SK-N-SH treated with all-trans-retinoic acid at 6 μM for 48 hours (cell line): ENCODE measurements at regions not wholly inside any gene's neighbourhood (a gene's known extent, or its start where the extent isn't known, plus 50 kb on each side); places are given as distances from the start of the nearest gene placed in this dataset.
"Not testable (repeated sequence)": the region's sequence is repeated elsewhere in the genome, so short reads cannot be mapped to it uniquely, and the experiment has no call there.

Experiments used
- ATAC-seq: fragments of 200-7000 bp; cut with Tn5 transposase; 3 replicates; pipeline ENCODE4 v1.9.1; 2020; ENCODE audit warnings: mild to moderate bottlenecking, moderate library complexity
- ARNTL ChIP-seq: fragments of 450-650 bp; formaldehyde crosslinking; IDR thresholded peaks from 2 replicates; pipeline ENCODE4 v1.5.0; 2020; ENCODE audit warnings: low read depth, mild to moderate bottlenecking, moderate library complexity, borderline replicate concordance
- BACH2 ChIP-seq: fragments of 250-450 bp; sonication (Bioruptor Pico); IDR thresholded peaks from 2 replicates; pipeline ENCODE4 v1.9.0; 2021; ENCODE audit warnings: mild to moderate bottlenecking, borderline replicate concordance
- CREB5 ChIP-seq: fragments of 250-450 bp; sonication (Bioruptor Pico); IDR thresholded peaks from 2 replicates; pipeline ENCODE4 v1.5.1; 2020; ENCODE audit warnings: low read depth, mild to moderate bottlenecking, moderate library complexity
- CSRNP3 ChIP-seq: fragments of 250-450 bp; sonication (Bioruptor Pico); IDR thresholded peaks from 2 replicates; pipeline ENCODE4 v1.5.1; 2021; ENCODE audit warnings: mild to moderate bottlenecking, moderate library complexity
- ESRRG ChIP-seq: fragments of 250-450 bp; sonication (Bioruptor Pico); IDR thresholded peaks from 2 replicates; pipeline ENCODE4 v1.6.1; 2021; ENCODE audit warnings: mild to moderate bottlenecking
- GLIS3 ChIP-seq: fragments of 250-450 bp; sonication (Bioruptor Pico); IDR thresholded peaks from 2 replicates; pipeline ENCODE4 v1.5.0; 2020; ENCODE audit warnings: mild to moderate bottlenecking, moderate library complexity
- ISL1 ChIP-seq: fragments of 250-450 bp; sonication (Bioruptor Pico); IDR thresholded peaks from 2 replicates; pipeline ENCODE4 v2.1.2; 2022; ENCODE audit warnings: mild to moderate bottlenecking, moderate library complexity
- OSR1 ChIP-seq: fragments of 250-450 bp; sonication (Bioruptor Pico); IDR thresholded peaks from 2 replicates; pipeline ENCODE4 v1.8.0; 2022; ENCODE audit warnings: moderate library complexity, mild to moderate bottlenecking, inconsistent platforms
- PATZ1 ChIP-seq: fragments of 250-450 bp; sonication (Bioruptor Pico); IDR thresholded peaks from 2 replicates; pipeline ENCODE4 v1.8.0; 2020; ENCODE audit warnings: mild to moderate bottlenecking, moderate library complexity, borderline replicate concordance
- POU6F1 ChIP-seq: fragments of 250-450 bp; sonication (Bioruptor Pico); IDR thresholded peaks from 2 replicates; pipeline ENCODE4 v1.8.0; 2021; ENCODE audit warnings: low read depth, mild to moderate bottlenecking, moderate library complexity, borderline replicate concordance
- PPARA ChIP-seq: fragments of 250-450 bp; sonication (Bioruptor Pico); IDR thresholded peaks from 2 replicates; pipeline ENCODE4 v1.5.0; 2020; ENCODE audit warnings: mild to moderate bottlenecking, borderline replicate concordance
- RARB ChIP-seq: fragments of 250-450 bp; sonication (Bioruptor Pico); IDR thresholded peaks from 2 replicates; pipeline ENCODE4 v1.8.0; 2021; ENCODE audit warnings: mild to moderate bottlenecking, moderate library complexity
- SNAI2 ChIP-seq: fragments of 250-450 bp; sonication (Bioruptor Pico); IDR thresholded peaks from 2 replicates; pipeline ENCODE4 v1.5.0; 2020; ENCODE audit warnings: mild to moderate bottlenecking, moderate library complexity
- TCF4 ChIP-seq: fragments of 250-450 bp; sonication (Bioruptor Pico); IDR thresholded peaks from 2 replicates; pipeline ENCODE4 v1.8.0; 2021; ENCODE audit warnings: mild to moderate bottlenecking, moderate library complexity, borderline replicate concordance
- TOX ChIP-seq: fragments of 250-450 bp; sonication (Bioruptor Pico); IDR thresholded peaks from 2 replicates; pipeline ENCODE4 v1.8.0; 2021; ENCODE audit warnings: mild to moderate bottlenecking, moderate library complexity, borderline replicate concordance
- TSHZ2 ChIP-seq: fragments of 250-450 bp; sonication (Bioruptor Pico); IDR thresholded peaks from 2 replicates; pipeline ENCODE4 v1.5.0; 2020; ENCODE audit warnings: mild to moderate bottlenecking, moderate library complexity
- ZC3H10 ChIP-seq: fragments of 250-450 bp; sonication (Bioruptor Pico); IDR thresholded peaks from 2 replicates; pipeline ENCODE4 v1.5.1; 2021; ENCODE audit warnings: mild to moderate bottlenecking, moderate library complexity
- ZFP3 ChIP-seq: fragments of 250-450 bp; sonication (Bioruptor Pico); IDR thresholded peaks from 2 replicates; pipeline ENCODE4 v1.5.0; 2020; ENCODE audit warnings: mild to moderate bottlenecking, moderate library complexity
- ZFP30 ChIP-seq: fragments of 450-650 bp; formaldehyde crosslinking; IDR thresholded peaks from 2 replicates; pipeline ENCODE4 v1.5.0; 2022; ENCODE audit warnings: mild to moderate bottlenecking, moderate library complexity
- ZNF565 ChIP-seq: fragments of 450-650 bp; formaldehyde crosslinking; conservative IDR thresholded peaks from 2 replicates; pipeline ENCODE4 v1.5.0; 2020; ENCODE audit warnings: low read depth, mild to moderate bottlenecking, moderate library complexity
- ZNF8 ChIP-seq: fragments of 450-650 bp; formaldehyde crosslinking; IDR thresholded peaks from 2 replicates; pipeline ENCODE4 v1.5.0; 2020; ENCODE audit warnings: mild to moderate bottlenecking, moderate library complexity

GRCh38 chr13:84705982-84706710 lies 823.9 kb upstream of the SLITRK1 start:
- TF ChIP-seq TSHZ2 (CRISPR knock-in tag) (no peak), BACH2 (CRISPR knock-in tag) (no peak), CSRNP3 (CRISPR knock-in tag) (no peak), ZNF8 (CRISPR knock-in tag) (no peak), ZFP3 (CRISPR knock-in tag) (no peak), POU6F1 (CRISPR knock-in tag) (no peak), ARNTL (CRISPR knock-in tag) (no peak), TOX (no peak), CREB5 (CRISPR knock-in tag) (no peak), RARB (no peak), SNAI2 (no peak), ZC3H10 (no peak), PPARA (CRISPR knock-in tag) (no peak), OSR1 (CRISPR knock-in tag) (no peak), ESRRG (no peak), ZFP30 (CRISPR knock-in tag) (no peak), GLIS3 (CRISPR knock-in tag) (no peak), ISL1 (CRISPR knock-in tag) (no peak), TCF4 (no peak)
- no peak for ATAC-seq

- TF ChIP-seq POU6F1 (CRISPR knock-in tag) (no peak), SNAI2 (no peak), ZNF565 (CRISPR knock-in tag) (no peak), GLIS3 (CRISPR knock-in tag) (no peak), CSRNP3 (CRISPR knock-in tag) (no peak), ZC3H10 (no peak), PATZ1 (CRISPR knock-in tag) (no peak), ESRRG (no peak), ZFP3 (CRISPR knock-in tag) (no peak), OSR1 (CRISPR knock-in tag) (no peak), ISL1 (CRISPR knock-in tag) (no peak), BACH2 (CRISPR knock-in tag) (no peak)
- no peak for ATAC-seq
Measured at GRCh38 chr13:84702174-84702573, 819.9 kb upstream of the SLITRK1 start.

GRCh38 chr13:84697591-84697990 lies 815.3 kb upstream of the SLITRK1 start:
- ATAC-seq: not testable (repeated sequence)
